GM21423 (cell line): ENCODE measurements at regions not wholly inside any gene's neighbourhood (a gene's known extent, or its start where the extent isn't known, plus 50 kb on each side); places are given as distances from the start of the nearest gene placed in this dataset.
"Not testable (repeated sequence)": the region's sequence is repeated elsewhere in the genome, so short reads cannot be mapped to it uniquely, and the experiment has no call there.

Source experiments
- ATAC-seq: cut with Tn5 transposase; IDR thresholded peaks from one replicate; pipeline ENCODE4 v1.9.1; 2021; ENCODE audit warnings: mild to moderate bottlenecking, moderate library complexity; ENCODE audit not compliant: unreplicated experiment

DNA sequence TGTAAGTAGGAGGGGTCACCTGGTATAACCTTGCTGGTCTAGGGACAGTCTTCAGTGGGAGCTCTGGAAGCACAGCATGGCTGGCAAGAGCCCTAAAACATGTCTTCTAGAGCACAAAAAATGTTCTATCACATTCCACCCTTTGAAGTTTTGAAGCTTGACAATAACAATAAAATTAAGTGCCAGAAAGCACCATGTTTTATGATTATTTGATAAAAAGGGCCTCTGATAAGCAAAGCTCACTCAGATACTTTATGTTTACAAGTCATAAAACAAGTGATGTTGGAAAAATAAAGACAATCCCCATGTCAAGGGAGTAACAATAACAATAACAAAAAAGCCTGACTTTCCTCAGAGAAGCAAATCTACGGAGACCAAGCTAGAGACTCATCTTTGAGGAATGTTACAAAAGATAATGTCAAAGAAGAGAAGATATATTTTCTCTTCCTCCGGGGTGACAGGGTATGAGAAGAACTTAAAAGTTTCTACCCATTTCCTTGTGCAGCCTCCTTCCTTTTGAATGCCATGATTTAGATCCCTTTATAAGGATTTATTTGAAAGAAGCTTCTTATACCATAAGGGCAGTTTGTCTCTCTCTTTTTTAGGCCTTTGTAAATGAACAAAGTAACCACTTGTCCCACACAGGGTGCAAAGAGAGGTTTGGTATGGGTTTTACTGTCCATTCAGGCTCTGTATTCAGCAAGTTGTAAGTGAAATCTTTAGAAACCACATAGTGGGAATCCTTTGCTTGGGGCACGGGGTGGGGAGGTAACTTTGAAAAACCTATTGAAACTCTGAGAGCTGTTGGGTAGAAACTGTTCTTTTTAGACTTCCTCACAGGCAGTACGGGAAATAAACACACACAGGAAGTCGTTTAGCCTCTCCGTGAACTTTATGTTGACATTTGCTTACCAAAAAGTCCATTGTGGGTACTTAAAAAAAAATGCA lies 109.6 kb upstream of the RBMS3 start:
- ATAC-seq, result no peak

DNA sequence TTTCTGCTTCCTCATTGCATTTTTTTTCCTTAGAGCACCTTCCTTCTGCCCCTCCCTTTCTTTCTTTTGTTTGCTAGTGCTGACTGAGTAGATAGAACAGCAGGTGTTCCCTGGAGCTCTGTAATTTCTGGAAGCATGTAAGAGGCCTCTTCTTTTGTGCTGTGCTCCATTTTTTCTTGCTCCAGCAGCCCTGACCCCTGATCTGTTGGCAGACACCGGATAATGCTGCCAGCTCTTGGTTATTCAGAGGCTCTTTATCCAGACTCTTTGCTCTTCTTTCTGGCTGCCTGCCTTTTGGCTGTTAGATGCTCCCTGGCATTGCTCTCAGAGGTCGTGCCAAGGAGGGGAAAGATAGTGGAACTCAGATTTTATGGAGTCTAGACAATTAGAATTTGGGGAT lies 104.4 kb upstream of the RBMS3 start:
- no peak for ATAC-seq

DNA sequence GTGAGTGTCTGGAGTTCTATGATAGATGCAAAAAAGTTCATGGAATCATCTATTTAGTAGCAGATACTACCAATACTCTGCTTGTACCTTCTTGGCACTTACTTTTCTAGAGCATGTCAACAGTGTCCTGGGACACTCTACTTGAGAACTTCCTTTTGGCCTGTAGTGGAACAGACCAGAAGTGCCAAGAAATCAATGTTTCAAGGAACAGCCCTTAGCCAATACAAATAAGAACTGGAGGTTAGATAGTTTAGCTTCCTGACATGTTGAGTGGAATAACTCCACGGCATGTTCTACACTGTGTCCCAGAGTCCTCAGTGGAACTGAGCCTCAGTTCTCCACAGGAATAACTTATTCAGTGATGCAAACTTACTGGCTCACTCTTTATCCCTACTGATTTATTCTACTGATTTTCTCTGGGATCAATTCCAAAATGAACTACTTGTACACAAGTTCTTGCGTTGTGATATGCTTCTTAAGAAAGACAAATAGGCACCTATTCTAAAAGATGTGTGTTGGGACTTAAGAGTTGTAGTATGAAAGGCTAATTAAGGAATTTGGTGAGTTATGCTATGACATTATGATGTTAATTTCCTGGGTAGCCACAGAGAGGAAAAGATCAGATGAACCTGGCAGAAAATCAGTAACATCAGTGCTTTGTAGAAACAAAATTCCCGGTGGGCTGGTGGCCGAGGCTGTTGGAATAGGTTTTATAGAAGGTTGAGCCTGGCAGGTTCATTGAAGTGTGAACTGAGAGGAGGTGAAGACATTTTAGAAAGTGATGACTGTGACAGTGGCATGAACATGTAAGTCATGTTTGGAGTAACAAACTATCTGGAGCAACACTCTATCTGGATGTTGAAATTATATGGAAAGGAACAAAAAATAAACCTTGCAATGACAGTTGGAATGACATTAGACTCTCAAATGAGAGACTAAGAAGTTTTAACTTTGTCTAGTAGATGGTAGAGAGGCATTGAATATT lies 101.8 kb upstream of the RBMS3 start:
- no peak for ATAC-seq

DNA sequence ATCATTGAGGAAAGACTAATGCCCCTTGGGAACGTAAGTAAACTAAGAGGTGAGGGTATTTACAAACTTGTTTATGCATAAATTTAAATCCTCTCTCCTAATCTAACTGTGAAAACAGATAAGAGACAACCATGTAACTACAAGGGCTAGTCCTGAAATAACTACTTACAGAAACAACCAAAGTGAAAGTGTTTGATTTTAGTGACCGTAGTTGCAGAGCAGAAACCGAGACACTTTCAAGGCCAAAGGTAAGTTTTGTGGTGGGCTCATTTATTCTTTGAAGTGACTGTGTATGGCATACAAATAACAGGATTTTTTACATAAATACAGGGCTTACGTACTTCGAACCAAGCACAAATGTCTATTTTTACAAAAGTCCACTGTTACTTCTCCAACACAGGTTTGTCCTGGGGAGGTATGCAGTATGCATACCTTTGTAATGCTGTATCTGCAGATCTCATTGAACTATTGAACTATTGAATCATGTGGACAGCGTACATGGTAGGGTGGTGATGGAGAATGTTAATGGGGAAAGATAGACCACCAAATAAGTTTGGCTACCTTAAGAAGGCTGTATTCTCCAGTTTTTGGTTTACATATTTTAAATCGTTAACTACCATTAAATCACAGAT lies 99.6 kb upstream of the RBMS3 start:
- ATAC-seq, result no peak

DNA sequence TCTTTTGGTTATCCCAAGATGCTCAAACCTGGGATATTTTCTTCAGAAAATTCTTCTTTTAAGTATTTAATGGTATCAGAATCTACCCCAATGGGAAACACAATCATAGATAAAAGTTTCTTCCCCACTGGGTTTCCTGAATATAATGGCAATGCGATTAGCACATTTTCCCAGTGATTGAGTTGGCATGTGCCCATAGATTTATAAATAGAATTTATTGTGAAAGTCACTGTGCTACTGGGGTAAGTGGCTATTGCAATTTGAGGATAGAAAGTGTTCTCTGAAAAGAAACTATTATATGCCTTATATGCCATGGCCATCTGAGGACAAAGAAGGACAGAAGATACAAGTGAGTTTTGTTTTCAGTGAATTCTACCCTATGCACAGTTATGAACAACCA lies 99.0 kb upstream of the RBMS3 start:
- no peak for ATAC-seq

DNA sequence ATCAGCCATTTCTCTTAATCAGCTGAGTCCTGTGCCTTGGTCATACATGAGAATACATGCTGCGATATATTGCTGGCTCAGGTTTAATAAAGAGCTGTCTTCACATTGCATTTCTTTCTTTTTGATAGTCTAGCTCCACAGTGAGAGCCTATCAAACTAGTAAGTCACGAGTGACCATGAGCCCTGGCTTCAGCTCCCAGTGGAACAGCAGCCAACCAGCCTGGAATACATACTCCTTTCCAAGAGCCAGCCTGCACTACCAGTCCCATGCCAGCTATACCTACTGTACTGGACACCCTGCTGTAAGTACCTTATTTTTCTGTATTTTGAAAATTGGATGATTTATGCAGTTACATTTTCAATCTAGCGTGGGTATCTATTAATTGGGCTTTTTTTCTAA lies 98.0 kb upstream of the RBMS3 start:
- ATAC-seq, result not testable (repeated sequence)

DNA sequence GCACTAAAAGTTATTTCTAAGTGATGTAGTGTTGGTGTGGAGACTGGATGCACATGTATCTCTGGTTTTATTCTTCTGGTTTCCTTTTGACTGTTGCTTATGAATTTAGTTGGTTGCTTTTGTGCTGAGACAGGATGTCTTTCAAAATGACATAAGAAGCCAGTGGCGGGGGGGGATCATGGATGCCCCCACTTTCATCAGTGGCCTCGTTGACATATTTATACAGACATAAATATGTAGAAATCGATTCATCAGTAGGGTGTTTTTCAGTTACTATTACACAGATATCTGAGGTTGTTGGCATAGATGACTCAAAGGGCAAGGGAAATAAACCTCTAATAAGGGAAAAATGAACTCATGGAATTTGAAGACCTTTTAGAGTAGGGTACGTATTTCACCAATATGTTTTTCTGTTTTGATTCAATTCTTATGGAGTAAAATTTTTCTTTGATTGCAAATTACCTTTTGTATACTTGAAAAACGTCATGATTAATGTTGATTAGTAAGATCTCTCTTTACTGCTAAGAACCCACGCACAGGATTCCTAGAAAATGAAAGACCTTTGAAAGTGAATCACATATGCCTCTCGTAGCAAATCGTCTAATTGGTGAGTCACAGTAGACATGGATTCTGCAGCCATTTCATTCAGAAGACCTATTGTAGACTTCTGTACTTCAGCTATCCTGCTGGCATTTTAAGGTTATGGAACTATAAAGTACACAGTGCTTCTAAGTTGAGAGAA lies 97.4 kb upstream of the RBMS3 start:
- ATAC-seq, result no peak

DNA sequence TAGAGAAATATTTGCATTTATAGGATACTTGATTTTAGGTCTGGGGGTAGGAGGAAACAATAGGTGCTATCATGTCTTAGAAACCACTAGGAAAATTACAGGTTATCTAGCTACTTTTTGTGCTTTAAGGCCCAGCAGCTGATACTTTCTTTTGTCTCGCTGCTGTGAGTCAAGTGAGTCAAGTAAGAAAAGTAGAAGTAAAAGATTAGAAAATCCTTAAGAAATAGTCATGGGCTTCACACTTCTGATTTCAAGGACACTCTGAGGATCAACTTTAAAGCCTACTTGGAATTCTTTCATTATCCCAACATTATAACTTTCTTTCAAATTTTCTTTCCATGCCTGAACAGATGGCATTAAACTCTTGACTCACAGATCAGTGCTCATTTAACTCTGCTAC lies 95.2 kb upstream of the RBMS3 start:
- no peak for ATAC-seq

DNA sequence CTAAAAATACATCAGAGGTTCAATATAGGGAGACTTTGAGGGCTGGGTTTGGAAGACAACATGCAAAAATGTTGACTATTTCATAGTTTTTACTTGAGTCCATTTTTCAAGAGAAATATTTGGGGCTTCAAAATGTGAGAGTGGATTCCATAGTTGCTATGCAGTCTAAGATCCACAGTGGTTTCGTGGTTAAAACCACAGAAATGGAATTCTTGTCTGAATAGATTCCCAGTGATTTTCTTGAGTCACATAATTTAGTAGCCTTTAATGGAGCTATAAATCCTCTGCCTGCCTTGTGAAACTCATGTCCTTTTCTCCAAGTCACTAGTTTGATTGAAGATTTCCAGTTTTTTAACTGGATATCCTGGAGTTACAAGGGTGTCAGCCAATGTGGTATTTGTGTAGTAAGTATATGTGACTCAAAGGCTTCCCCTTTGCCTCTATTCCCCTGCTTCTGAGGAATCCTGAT lies 94.7 kb upstream of the RBMS3 start:
- no peak for ATAC-seq

DNA sequence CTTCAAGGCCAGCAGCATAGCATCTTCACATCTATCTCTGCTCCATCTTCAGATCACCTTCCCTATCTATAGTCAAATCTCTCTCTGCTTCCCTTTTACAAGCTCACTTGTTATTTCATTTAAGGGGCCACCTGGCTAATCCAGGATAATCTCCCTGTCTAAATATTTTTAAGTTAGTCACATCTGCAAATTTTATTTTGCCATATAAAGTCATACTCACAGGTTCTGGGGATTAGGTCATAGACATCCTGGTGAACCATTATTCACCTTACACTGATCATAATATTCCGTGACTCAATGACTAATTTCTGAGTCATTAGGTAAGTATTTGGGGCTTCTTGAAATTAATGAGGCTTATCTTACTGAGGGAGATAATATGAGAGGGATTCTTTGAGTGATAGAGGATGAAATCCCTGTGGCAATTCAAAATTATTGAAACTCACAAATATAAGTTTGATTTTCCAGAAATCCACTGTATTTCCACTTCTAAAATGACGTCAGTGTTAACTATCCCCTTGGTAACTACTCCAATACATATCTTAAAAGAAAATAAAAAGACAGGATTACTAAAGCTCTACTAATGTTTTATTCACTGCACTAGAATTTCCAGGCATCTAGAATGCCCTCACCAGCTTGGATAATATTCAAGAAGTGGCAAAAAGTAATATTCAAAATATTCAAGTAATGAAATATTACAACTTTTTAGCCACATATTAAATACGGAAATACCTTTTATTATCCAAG lies 93.7 kb upstream of the RBMS3 start:
- ATAC-seq, result no peak

DNA sequence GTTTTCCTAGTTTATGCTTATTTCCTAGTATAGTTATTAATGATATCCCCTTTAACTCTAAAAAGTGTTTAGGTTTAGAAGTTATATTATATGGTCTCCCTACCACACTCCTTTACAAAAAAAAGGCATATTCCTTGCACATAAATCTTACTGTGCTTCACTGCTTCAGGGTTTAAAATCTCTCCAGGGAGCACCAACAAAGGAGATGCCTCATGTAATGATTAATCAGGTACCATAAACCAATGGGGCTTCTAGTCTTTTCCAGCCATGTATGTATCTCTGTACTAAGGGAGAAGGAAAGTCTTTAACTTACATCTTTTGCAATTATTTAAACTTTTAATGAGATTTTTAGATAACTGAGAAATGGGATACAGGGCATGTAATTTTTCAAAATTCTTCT lies 91.5 kb upstream of the RBMS3 start:
- no peak for ATAC-seq

DNA sequence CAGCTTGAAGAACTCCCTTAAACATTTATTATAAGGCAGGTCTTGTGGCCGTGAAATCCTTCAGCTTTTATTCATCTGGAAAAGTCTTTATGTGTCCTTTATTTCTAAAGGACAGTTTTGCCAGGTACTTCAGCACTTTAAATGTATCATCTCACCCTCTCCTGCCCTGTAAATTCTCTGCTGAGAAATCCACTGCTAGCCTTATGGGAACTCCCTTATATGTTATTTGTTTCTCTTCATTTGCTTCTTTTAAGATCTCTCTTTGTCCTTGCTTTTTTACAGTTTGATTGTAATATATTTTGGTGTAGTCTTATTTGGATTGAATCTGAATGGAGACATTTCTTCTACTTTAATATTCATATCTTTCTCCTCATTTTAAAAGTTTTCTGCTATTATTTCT lies 86.7 kb upstream of the RBMS3 start:
- no peak for ATAC-seq

DNA sequence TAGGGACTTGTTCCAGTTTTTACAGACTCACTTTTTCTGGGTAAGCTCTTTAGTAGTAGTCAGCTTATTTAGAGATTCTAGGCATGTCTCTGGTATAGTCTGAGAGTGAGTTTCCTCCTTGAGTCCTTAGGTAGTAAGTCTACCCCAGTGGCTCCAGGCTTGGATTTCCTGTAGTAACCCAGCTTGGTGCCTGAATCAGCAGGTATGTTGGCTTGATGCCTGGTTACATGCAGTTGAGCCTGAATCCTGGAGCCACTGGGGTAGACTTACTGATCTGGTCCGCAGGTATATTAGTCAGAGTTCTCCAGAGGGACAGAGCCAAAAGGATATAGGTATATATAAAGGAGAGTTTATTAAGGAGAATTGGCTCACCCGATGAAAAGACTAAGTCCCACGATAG lies 85.8 kb upstream of the RBMS3 start:
- no peak for ATAC-seq

DNA sequence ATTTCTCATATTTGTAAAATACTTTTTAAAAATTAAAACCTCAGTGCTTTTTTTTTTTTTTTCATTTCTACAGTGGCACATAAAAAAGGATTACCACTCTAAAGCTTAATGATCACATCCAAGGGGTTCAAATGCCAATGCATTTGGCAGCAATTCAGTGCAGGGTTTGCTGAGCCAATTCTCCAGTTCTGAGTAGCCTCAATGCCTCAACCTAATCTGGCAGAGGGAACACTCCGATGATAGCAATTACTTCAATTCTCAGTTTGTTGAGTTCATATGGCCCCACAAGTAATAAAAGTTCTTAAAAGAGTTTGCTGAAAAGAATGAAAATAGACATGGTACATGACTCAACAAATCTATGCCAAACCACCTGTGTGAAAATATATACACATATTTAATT lies 79.3 kb upstream of the RBMS3 start:
- ATAC-seq, result no peak

DNA sequence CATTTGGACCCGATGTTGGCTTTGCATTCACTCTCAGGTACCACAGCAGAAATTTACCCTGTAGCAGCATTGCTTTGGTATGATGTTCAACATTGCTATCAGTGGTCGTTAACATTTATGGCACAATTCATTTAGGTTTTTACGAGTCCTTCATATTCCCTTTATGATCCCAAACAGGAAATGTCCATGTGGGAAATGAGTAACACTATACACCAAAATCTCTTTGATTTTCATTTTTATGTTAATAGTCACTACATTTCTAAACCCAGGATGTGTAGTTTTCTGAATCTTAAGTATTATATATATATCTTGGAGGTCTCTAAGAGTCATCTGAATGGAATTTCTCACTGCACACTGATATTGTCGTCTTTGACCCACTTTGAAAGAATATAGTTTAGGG lies 78.5 kb upstream of the RBMS3 start:
- ATAC-seq, result no peak

DNA sequence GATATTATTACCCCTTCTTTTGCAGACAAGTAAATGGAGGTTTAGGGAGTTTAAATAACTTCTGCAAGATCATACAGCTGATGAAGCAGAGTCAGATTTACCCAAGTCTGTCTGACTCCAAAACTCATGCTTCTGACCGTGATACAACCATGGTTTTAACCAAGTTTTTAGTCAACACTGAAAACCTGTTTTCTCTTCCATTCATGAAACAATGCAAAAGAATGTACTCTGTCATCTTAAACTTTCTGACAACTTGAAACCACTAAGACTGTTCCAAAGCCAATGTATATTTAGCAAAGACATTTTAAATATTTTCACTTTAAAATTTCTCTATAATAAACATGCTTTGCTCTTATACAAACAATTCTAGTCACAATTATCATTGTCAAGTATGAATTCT lies 77.0 kb upstream of the RBMS3 start:
- ATAC-seq, result no peak

DNA sequence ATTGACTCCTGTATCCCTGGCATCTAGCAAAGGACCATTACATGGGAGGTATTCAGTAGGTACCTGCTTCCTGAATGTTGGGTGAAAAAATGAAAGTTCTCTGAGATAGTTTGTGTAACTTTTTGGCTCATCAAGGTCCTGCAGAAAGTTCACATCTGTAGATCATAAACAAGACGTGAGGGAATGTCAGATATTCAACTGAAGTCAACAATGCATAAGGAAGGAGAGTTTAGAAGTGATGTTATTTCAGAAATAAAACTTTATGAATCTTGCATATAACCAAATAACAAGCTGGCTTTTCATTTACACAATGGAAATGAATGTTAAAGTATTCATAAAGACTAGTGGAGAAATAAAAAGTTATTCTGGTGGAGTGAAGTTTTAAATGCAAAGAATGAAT lies 73.4 kb upstream of the RBMS3 start:
- no peak for ATAC-seq

DNA sequence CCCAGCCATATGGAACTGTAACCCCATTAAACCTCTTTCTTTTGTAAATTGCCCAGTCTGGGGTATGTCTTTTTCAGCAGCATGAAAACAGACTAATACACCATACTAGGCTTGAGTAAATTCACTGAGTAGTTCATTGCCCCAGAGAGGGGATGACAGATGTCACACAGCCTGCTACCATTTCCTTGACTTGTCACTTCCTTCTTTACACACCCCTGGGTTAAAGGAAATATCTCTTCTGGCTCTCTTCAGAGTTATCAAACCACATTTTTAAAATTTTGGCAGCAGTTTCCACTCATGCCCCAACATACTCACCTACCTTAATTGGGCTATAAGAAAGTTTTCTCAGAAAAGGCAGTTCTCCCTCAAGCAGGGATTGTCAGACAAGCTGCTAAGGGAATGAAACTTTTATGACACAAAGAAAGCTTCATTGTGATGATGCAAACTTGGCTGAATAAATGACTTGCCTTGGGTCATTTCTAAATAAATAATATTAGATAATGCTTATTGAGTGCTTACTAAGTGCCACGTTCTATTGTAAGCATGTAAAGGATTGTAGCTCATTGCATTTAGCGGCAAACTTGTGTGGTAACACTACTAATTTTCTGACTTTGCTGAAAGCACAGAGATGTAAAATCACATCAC lies 68.0 kb upstream of the RBMS3 start:
- ATAC-seq, result no peak

DNA sequence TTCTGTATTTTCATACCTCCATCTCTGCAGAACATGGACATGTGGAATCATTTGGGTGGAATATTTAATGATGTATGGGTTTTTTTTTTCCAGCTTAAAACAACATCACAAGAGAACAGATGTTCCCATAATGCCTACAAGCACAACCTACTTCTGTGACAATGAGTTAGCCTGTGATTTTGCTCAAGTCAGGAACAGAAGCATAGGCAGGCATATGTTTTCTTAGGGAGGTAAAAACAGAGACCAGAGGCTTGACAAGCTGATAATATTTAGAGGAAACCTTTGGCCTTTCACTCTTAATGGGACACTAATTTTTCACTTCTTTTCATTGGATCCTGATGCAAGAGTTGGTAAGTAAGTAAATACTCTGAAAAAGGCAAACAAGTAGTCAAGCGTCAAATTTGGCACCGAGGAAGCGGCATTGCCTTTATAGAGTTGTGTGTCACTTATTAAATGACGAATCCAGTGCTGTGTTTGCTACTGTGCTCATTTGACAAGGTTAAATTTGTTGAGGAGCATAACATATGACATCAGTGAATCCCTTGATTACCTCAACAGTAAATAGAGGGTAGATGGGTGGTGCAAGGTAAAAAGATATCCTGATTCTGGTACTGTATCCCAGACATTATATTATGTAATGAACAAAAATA lies 66.7 kb upstream of the RBMS3 start:
- ATAC-seq, result no peak
